Testis (tissue), 2 donors: ENCODE measurements at regions not wholly inside any gene's neighbourhood (a gene's known extent, or its start where the extent isn't known, plus 50 kb on each side); places are given as distances from the start of the nearest gene placed in this dataset.

ENCODE experiments used
- POLR2A ChIP-seq: fragments of 450-650 bp; IDR thresholded peaks from one replicate; pipeline ENCODE4 v1.6.1; 2017; ENCODE audit warnings: antibody characterized with exemption, mild to moderate bottlenecking, moderate library complexity
- TF ChIP-seq, protein P1 (sequence below), 3 experiments: fragments of 450-650 bp in 2 of 3; fragments of 200-600 bp in 1 of 3; sonication (generic) in 1 of 3; IDR thresholded peaks; one replicate each; pipeline ENCODE4 v1.5.1; 2016 to 2019; ENCODE audit warnings: antibody characterized with exemption in 3 of 3, mild to moderate bottlenecking in 2 of 3, moderate library complexity in 1 of 3

DNA sequence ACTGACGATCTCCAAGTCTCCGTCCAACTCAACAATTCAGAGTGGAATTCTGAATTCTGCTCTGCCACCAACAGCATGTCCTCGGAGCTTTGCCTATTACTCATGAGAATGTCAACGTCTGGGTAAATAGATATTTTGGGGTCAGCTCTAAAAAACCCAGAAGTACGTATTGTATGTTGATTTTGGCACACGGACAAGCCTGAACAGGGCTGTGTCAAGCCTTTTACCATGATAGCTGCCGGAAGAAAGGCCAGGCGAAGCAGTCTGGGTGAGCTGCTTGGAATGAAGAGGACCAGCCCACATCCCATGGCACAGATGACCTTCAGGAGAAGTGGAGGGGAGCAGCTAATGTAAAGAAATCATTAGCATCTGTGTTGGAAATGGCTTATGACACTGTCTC lies 88.0 kb upstream of the JAG1 start:
- TF ChIP-seq, protein P1, sequence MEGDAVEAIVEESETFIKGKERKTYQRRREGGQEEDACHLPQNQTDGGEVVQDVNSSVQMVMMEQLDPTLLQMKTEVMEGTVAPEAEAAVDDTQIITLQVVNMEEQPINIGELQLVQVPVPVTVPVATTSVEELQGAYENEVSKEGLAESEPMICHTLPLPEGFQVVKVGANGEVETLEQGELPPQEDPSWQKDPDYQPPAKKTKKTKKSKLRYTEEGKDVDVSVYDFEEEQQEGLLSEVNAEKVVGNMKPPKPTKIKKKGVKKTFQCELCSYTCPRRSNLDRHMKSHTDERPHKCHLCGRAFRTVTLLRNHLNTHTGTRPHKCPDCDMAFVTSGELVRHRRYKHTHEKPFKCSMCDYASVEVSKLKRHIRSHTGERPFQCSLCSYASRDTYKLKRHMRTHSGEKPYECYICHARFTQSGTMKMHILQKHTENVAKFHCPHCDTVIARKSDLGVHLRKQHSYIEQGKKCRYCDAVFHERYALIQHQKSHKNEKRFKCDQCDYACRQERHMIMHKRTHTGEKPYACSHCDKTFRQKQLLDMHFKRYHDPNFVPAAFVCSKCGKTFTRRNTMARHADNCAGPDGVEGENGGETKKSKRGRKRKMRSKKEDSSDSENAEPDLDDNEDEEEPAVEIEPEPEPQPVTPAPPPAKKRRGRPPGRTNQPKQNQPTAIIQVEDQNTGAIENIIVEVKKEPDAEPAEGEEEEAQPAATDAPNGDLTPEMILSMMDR (IDR thresholded peaks at IDR 0.05): no peak
- no peak for TF ChIP-seq POLR2A
